ENCODE measurements at regions not wholly inside any gene's neighbourhood (a gene's known extent, or its start where the extent isn't known, plus 50 kb on each side); places are given as distances from the start of the nearest gene placed in this dataset.
A peak's percentile ranks its signal among the peaks of the same experiment; 100 is the strongest.

DNA sequence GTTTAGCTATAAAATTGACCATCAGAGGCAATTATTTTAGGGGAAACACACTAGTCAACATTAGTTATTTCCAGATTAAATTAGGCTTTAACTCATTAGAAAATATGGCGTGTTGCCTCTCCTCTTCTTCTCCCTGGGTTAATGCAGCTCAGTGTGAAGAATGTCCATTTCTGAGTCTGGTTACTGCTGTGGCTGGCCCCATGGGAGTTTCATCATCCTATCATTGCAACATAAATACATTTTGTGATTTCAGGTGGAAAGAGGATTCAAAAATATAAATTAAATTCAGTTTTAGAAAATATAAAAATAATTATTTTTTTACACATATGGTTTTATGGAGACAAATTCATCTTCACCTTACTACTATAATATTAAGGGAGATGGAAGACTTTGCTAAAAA, 288.5 kb upstream of the ARSJ start:
- no peak overlapping the region for H3K4me2 ChIP-seq
- DNase-seq (ENCODE audit: low spot score) = no peak
- no peaks in the 10 kb centered on the region for H3K9me3 ChIP-seq (ENCODE audit: low read depth)
- H4K20me1 ChIP-seq (ENCODE audit: insufficient read depth, poor library complexity, severe bottlenecking) = no peaks in the 10 kb centered on the region
- H3K27ac ChIP-seq = no peak overlapping the region
- H2AFZ ChIP-seq = no peak overlapping the region
- 89% methylated on average over 1 of the region's 1 CpG for WGBS (ENCODE audit: low lambda C conversion rate, missing lambda C conversion rate)
- no peaks in the 10 kb centered on the region for H3K79me2 ChIP-seq
- no peaks in the 10 kb centered on the region for H3K27me3 ChIP-seq
- TF ChIP-seq, protein P1, sequence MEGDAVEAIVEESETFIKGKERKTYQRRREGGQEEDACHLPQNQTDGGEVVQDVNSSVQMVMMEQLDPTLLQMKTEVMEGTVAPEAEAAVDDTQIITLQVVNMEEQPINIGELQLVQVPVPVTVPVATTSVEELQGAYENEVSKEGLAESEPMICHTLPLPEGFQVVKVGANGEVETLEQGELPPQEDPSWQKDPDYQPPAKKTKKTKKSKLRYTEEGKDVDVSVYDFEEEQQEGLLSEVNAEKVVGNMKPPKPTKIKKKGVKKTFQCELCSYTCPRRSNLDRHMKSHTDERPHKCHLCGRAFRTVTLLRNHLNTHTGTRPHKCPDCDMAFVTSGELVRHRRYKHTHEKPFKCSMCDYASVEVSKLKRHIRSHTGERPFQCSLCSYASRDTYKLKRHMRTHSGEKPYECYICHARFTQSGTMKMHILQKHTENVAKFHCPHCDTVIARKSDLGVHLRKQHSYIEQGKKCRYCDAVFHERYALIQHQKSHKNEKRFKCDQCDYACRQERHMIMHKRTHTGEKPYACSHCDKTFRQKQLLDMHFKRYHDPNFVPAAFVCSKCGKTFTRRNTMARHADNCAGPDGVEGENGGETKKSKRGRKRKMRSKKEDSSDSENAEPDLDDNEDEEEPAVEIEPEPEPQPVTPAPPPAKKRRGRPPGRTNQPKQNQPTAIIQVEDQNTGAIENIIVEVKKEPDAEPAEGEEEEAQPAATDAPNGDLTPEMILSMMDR (IDR thresholded peaks at IDR 0.05; ENCODE audit: poor library complexity) = no peak
- TF ChIP-seq EZH2 (IDR thresholded peaks at IDR 0.05; ENCODE audit: borderline replicate concordance) (no peak), EZH2phosphoT487 (IDR thresholded peaks at IDR 0.05; ENCODE audit: low read depth, severe bottlenecking, unreplicated experiment) (no peak)
- H3K4me1 ChIP-seq (ENCODE audit: insufficient read depth) = no peaks in the 10 kb centered on the region
- H3K36me3 ChIP-seq (replicated peaks; ENCODE audit: insufficient read depth, low read depth) = no peaks in the 10 kb centered on the region
- H3K4me3 ChIP-seq = no peak overlapping the region
- H3K9me2 ChIP-seq (replicated peaks; ENCODE audit: insufficient read depth) = no peaks in the 10 kb centered on the region

DNA sequence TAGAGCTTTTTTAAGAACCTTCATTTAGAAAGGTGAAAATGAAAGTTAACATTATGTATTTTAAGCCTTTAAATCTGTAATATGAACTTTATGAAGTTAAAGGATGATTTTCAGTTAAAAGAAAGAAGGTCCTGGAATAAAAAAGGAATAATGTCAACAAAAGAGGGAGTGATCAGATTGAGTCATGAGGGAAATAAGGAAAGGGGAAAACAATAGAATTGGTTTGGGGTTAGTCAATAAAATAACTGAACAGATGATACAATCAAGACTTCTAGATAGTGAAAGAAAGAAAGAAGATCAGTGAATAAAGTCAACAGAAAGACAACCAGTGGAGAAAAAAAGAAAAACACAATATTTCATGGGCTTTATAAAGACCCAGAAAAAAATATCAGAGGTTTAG, 291.6 kb upstream of the ARSJ start:
- DNase-seq (ENCODE audit: low spot score) = no peak
- Histone ChIP-seq H3K9me3 (ENCODE audit: low read depth) (no peaks in the 10 kb centered on the region), H4K20me1 (ENCODE audit: insufficient read depth, poor library complexity, severe bottlenecking) (no peaks in the 10 kb centered on the region), H3K79me2 (no peaks in the 10 kb centered on the region), H2AFZ (no peak overlapping the region), H3K9me2 (replicated peaks; ENCODE audit: insufficient read depth) (no peaks in the 10 kb centered on the region), H3K4me1 (ENCODE audit: insufficient read depth) (no peaks in the 10 kb centered on the region), H3K4me3 (no peak overlapping the region), H3K36me3 (replicated peaks; ENCODE audit: insufficient read depth, low read depth) (no peaks in the 10 kb centered on the region), H3K27me3 (no peaks in the 10 kb centered on the region), H3K27ac (no peak overlapping the region), H3K4me2 (no peak overlapping the region)
- TF ChIP-seq EZH2 (IDR thresholded peaks at IDR 0.05; ENCODE audit: borderline replicate concordance) (no peak), EZH2phosphoT487 (IDR thresholded peaks at IDR 0.05; ENCODE audit: low read depth, severe bottlenecking, unreplicated experiment) (no peak)
- TF ChIP-seq, protein P1 (IDR thresholded peaks at IDR 0.05; ENCODE audit: poor library complexity) = no peak

DNA sequence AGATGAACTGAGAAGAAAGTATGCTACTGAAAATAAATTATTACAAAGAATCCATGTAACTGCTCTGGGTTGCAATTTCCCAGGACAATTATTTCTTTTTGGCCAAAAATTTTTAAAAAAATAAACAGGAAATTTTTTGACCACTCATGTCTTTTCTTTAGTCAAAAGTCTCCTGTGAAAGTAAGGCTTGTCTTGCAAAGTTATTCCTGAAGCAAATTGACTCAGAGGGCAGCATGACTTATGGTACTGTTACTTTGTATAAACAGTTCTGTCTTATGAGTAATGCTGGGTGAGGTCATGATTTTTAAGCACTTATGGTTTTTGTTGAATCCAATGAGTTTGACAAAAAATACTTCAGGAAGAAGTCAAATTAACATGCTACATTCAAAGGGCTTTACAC, 292.8 kb upstream of the ARSJ start:
- no peak for TF ChIP-seq EZH2 (IDR thresholded peaks at IDR 0.05; ENCODE audit: borderline replicate concordance)
- TF ChIP-seq, protein P1 (IDR thresholded peaks at IDR 0.05; ENCODE audit: poor library complexity) = no peak
- TF ChIP-seq EZH2phosphoT487 (IDR thresholded peaks at IDR 0.05; ENCODE audit: low read depth, severe bottlenecking, unreplicated experiment) = no peak
- Histone ChIP-seq H3K27me3 (no peaks in the 10 kb centered on the region), H3K4me2 (no peak overlapping the region), H4K20me1 (ENCODE audit: insufficient read depth, poor library complexity, severe bottlenecking) (no peaks in the 10 kb centered on the region), H3K36me3 (replicated peaks; ENCODE audit: insufficient read depth, low read depth) (no peaks in the 10 kb centered on the region), H3K9me2 (replicated peaks; ENCODE audit: insufficient read depth) (no peaks in the 10 kb centered on the region), H3K27ac (no peak overlapping the region), H3K79me2 (no peaks in the 10 kb centered on the region), H3K4me1 (ENCODE audit: insufficient read depth) (no peaks in the 10 kb centered on the region), H3K9me3 (ENCODE audit: low read depth) (no peaks in the 10 kb centered on the region), H3K4me3 (no peak overlapping the region), H2AFZ (no peak overlapping the region)
- peak; percentile 35 for DNase-seq (ENCODE audit: low spot score)

DNA sequence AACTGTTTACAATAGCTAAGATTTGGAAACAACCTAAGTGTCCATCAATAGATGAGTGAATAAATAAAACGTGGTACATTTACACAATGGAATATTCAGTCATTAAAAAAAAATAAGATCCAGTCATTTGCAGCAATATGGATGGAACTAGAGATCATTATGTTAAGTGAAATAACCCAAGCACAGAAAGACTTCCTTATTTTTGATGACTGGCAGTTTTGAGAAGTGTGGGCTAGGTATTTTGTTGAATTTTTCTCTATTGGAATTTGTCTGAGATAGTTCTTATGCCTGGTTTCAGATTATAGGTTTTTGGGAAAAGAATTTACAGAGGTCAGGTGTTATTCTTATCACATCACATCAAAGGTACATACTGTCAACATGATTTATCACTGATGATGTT, 293.8 kb upstream of the ARSJ start:
- Histone ChIP-seq H4K20me1 (ENCODE audit: insufficient read depth, poor library complexity, severe bottlenecking) (no peaks in the 10 kb centered on the region), H3K36me3 (replicated peaks; ENCODE audit: insufficient read depth, low read depth) (no peaks in the 10 kb centered on the region), H3K27ac (no peak overlapping the region), H3K9me3 (ENCODE audit: low read depth) (no peaks in the 10 kb centered on the region), H3K9me2 (replicated peaks; ENCODE audit: insufficient read depth) (no peaks in the 10 kb centered on the region), H2AFZ (no peak overlapping the region), H3K27me3 (no peaks in the 10 kb centered on the region), H3K4me1 (ENCODE audit: insufficient read depth) (no peaks in the 10 kb centered on the region), H3K4me3 (no peak overlapping the region), H3K79me2 (no peaks in the 10 kb centered on the region), H3K4me2 (no peak overlapping the region)
- WGBS (ENCODE audit: low lambda C conversion rate, missing lambda C conversion rate) = 62% methylated on average over 1 of the region's 1 CpG
- no peak for DNase-seq (ENCODE audit: low spot score)
- TF ChIP-seq EZH2phosphoT487 (IDR thresholded peaks at IDR 0.05; ENCODE audit: low read depth, severe bottlenecking, unreplicated experiment) (no peak), EZH2 (IDR thresholded peaks at IDR 0.05; ENCODE audit: borderline replicate concordance) (no peak)
- TF ChIP-seq, protein P1 (IDR thresholded peaks at IDR 0.05; ENCODE audit: poor library complexity) = no peak

Measured in hepatocyte (in vitro differentiated cells).